DMS53 treated with DMSO at 0.1 percent for 48 hours (cell line): ENCODE measurements at regions not wholly inside any gene's neighbourhood (a gene's known extent, or its start where the extent isn't known, plus 50 kb on each side); places are given as distances from the start of the nearest gene placed in this dataset.

Experiments used
- DNase-seq: peaks from one replicate; lab custom pipeline; 2025; ENCODE audit not compliant: unreplicated experiment; lab: John Stamatoyannopoulos, UW

DNA sequence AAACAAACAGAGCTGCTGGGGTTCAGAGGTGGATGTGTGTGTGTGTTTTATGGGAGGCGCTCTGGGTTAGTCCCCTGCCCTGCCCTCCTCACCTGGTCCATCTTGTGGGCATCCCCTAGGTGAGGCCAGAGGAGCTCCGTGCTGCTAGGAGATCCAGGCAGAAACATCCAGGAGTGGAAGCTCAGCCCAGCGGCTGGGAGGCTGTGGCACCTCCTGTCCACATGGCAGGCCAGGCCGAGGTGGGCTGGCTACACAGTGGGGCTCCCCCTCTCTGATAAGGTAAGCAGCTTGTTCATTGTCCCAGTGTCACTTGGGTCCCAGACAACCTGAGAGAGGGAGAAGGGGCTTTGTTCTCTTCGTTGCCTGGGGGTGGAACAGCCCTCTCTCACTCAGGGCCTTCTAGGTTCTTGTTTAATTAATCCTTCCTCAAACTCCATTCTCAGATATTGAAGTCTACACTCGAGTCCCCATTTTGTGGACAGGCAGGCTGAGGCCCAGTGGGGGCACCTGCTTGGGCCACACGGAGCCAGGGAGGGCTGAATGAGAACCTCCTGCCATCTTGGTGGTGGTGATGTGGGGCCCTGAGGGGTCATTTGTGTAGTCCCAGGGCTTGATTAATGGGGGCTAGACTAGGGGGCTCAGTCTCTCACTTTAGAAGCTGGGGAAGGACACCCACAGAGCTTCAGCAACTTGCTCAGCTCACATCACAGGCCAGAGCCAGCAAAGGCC is 216.8 kb upstream of the GPR26 start:
- DNase-seq: no peak

DNA sequence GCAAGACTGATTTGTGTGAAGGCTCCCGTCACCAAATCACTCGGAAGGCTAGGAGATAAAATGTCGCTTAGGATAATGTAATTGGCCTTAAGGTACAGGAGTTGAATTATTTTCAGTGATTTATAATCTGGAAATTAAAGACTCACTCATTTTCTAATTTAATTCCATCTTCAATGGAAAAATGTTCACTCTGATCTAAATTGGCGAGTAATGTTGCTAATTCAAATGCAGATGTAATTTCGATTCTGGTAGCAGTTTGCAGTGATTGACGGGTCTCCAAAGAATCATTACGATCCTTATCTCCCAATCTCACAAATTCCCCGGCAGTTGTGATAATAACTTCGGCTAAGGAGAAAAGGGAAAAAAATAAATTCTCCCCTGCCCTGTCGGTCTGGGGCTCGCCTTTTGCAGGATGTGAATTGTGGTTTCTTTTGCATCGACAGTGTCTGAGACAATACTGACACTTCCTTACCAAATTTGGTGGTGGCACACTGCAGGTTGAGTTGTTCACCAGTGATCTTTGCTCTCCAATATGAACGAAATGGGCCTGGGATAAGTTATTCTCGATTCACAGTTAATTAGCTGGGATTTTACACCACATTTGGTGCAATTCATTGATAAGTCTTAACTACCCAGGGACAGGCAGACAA is 215.1 kb upstream of the GPR26 start:
- no peak for DNase-seq

DNA sequence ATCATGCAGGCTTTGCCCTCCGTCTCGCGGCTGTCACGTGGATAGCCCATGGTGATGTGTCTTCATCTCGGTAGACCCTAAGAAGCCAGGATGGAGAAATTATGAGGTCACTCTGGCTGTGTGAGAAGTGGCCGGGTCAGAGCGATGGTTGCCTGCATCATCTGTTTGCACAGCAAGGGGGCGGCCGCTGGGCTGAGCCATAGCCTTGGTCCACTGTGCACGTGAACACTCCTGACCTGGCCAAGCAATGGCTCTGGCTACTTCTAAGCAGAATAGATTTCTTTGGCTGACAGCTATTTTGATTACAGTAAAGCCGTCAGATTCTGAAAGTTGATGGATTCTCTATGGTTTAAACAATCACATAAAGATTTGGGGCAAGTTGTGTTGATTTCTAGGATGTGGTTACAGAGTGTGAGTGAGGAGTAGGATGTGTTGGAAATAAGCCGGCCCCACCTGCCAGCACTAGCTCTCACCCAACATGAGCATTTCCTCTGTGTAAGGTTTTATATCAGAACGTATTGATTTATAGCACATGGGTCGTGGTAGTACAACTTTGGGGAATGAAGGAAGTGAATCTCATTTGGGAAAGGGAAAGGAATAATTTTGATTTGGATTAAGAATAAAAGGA is 214.4 kb upstream of the GPR26 start:
- DNase-seq: no peak

DNA sequence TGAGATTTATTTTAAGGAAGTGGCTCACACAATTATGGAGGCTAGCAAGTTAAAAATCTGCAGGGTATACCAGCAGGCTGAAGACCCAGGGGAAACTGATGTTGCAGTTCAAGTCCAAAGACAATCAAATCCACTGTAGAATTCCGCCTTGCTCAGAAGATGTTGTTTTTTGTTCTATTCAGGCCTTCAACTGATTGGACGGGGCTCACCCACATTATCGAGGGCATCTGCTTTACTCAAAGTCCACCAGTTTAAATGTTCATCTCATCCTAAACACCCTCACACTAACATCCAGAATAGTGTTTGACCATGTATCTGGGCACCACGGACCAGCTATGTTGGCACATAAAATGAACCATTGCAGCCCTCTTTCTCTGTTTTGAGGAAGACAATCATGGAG is 211.2 kb upstream of the GPR26 start:
- DNase-seq: no peak

DNA sequence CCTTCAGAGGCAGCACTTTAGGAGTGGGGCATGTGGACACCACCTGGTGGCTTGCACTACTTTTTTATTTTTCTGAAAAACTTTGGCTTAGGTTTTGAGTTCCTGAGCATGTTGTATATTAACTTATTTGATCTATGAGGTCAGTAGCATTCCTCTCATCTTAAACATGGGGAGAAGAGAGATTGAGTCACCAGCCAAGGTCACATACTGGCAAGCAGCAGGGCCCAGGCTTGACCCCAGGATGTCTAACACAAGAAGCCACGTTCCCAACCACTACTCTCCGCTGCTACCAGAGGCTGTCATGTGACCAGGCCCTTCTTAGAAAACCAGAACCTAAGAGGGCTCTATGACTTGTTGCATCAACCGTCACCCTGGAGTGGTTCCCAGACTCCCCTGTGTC is 210.3 kb upstream of the GPR26 start:
- DNase-seq: no peak

DNA sequence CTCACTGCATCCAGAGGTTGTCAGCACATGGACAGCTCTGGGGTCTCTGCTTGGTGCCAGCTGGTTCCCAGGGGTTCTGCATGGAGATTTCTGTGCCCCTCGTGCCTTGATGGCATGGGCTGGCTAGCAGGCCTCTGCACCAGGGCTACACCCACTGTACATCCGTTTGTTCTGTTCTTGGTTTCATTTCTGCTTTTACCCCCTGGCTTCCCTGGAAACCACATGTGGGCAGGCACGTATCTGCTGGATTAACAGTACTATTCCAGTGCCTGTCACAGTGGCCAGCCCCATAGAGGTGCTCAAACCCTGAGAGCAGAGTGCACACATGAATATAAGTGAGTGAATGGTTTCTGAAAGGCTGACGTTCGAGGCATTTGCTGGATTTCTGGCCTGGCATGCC is 207.2 kb upstream of the GPR26 start:
- no peak for DNase-seq

DNA sequence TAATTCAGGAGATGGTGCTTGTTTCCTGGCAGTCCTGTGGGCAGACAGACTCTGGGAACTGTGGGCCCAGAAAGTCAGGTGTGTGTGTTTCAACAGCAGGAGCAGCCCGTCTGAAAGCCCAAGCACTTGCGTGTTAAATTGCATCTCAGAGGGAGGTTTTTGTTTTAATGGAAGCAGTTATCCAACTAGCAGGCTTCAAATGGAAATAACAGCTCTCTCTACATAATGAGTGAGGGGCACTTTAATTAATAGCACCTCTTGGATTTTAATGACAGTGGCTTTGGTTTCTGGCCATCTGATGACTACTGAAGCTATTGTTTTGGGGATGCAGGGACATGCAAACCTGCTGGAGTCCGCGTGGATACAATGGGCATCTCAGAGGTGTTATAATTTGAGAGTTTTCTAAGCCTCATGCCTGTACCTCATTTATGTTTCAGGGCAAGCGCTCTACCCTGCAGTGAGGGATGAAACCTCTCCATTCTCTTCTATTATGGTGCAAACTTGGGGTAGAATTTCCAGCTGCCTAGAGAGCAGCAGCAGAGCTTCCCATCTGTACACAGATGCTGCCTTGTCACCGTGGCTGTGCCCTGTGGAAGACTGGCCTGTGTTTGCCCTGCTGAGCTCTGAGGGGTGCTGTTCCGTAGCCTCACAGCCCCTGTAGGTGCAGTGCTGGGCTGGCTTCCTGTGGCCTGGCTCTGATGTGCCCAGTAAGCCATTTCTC is 206.6 kb upstream of the GPR26 start:
- DNase-seq: no peak

DNA sequence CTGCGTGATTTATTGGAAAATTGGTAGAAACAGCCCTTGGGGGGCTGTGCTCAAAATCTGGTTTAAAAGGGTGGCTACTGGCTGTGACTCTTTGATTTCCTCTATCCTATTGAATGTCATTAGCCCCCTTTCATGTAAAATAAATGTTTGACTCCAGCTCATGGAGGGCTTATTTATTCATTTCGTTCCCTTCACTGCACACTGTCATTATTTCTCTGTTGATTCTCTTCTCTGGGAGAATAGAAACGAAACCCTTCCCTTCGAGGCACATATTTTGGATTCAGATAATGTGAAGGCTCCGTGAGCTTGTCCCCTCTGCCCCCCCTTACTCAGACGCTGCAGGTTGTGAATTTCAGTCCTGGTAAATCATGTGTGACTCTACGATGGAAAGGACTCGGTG is 203.9 kb upstream of the GPR26 start:
- DNase-seq: no peak

DNA sequence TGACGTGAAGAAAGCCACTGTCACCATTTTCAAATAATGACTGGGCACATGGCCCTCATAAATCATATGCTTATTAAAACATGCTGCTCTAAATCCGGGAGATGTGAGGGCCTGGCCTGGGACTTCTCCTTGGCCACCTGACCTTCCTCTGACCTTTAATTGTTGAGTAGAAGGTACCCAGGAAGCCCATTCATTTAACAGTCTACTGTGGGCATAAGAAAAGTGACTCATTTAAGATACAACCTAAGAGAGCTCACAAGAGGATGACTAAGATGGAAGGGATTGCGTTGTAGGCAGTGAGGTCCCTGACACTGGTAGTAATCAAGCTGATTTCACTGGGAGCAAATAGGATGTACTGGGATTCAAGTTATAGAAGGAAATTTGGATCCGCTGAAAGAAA is 203.4 kb upstream of the GPR26 start:
- DNase-seq: no peak

DNA sequence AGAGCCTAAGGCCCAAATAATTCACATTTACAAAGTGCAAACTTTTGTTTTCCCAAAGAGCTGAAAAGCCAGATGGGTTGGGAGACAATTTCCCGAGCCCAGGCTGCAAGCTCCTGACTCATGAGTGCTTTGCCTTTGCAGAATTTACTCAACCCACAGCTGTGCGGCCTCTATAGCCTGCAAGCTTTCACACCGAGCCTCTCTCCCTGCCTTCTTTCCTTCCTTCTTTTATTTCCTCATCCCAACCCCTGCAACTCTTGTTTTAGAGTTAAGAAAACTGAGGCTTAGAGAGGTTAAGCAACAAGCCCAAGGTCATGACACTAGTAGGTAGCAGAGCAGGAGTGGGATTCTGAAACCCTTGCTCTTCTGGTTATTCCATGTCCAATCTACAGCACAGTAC is 203.0 kb upstream of the GPR26 start:
- no peak for DNase-seq

DNA sequence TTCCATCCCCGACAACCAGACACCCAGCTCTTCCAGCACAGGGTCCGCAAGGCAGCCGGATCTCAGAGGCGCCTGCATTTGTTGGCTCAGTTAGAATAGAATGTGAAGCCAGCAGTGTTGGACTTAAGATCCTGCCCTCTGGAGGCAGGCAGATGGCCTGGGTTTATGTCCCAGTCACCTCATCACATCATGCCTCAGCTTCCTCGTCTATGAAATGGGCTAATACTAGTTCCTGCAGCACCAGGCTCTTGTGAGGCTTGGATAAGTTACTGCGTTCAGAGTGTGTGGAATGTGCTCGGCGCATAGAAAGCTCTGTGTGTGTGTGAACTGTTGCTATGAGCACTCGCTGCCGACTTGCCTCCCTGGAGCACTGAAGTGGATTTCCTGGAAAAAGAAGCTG is 202.5 kb upstream of the GPR26 start:
- DNase-seq: no peak

DNA sequence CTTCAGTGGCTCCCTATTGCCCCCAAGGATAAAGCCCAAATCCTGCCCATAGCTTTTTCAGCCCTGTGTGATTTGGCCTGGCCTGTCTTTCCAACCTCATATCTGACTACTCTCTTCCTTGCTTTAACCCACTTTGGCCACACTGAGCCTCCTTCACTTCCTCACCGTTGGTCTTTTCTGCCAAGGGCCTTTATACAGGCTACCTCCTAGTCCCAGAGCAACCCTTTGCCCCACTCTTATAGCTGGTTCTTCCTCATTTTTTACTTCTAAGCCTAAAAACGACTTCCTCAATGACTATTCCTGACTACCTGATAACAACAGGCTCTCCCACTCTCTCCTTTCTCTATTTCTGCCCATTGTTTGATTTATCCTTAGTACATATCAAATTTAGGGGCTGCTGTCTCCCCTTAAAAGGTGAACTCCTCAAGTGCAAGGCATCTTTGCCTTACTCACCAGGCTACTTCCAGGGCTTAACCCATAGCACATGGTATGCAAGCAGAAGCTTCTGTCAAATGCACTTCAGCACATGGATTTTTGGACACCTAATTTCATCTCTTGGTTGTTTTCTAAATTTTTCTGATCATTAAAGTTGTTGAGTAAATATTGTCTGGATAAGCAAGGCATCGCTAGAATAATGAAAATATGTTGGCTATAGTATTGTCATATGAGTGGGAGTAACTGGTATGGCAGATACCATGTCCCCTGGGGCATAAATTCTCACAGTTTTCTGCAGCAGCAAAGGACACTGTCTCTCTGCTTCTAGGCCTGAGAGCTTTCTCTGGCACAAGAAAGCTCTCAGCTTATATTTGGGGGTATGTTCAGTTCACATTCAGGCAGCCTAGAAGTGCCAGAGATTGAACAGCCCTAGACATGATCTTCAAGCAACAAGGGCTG is 201.5 kb upstream of the GPR26 start:
- DNase-seq: no peak

DNA sequence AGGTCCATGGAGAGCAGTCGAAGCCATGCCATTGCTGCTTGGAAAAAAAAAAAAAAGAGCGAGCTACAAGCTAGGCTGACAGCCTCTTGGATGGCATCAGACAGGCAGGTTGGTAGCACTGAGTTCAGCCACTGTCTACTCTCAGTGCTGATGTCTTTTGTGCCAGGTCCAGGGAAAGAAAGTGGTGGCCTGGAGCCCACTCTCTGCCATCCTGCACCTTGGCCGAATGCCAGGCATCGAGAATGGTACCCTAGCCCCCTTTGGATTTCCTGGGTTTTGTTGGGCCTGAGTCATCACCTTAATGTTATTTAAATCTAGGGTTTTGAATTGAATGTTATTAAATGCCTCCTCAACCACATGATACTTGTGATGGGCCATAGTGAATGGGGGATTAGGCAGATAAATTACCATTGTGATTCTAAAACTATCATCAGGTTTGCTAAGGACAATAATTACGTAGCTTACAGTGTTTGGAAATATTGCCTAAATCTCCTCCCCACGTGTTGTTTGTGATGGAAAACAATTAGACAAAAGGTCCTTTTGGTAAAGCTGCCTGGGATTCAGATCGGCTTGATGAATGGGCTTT is 195.7 kb upstream of the GPR26 start:
- no peak for DNase-seq

DNA sequence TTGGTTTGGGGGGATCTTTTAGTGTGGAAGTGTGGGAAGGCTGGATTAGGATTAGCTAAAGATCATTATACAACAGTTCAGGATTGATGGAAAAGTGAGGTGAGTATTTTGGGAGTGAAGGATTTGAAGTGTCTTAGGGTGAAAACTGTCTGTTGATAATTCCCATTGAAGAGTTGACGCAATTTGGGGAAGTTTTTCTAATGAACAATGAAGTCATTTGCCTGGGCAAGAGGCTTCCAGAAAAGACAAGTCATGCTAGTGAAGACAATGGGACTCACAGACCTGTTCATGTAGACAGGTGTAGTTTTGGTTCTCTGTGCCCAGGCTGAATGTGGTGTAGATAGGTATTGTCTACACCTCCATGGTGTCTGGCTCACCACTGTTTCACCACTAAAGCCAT is 194.3 kb upstream of the GPR26 start:
- no peak for DNase-seq

DNA sequence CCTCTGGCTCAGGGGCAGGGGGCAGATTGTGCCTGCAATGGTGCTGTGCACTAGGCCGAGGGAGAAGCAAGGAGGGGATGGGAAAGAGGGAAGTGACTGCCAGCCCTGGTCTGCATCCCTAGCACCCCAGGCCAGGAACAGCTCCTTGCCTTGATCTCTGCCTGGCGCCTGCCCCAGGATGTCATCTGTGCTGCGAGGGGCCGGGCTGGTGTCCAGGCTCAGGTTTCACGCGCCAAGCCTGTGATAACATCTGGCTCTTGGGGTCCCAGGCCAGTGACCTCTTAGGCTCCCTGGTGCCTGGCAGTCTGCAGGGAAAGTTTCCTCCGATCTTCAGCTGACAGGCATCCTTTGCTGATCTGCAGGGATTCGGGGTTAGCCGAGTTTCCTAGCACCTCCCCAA is 193.5 kb upstream of the GPR26 start:
- no peak for DNase-seq

DNA sequence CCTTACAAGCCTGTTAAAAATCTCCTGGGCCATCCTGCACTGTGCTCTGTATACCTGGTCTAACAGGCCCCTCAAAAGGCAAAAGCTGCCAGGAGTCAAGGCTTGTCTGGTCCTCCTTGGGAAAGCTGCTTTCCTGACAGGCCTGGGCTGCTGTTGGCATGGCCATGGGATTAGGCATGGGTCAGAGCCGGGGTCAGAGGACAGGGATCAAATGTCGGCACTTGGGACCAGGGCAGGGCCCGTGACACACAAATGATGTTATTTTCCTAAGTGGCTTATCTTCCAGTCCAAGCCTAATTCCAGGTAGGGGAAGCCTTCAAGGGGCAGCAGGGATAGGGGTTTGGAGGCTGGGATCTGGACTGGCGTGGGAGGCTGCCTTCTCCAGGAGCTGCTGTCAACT is 191.5 kb upstream of the GPR26 start:
- DNase-seq: no peak

DNA sequence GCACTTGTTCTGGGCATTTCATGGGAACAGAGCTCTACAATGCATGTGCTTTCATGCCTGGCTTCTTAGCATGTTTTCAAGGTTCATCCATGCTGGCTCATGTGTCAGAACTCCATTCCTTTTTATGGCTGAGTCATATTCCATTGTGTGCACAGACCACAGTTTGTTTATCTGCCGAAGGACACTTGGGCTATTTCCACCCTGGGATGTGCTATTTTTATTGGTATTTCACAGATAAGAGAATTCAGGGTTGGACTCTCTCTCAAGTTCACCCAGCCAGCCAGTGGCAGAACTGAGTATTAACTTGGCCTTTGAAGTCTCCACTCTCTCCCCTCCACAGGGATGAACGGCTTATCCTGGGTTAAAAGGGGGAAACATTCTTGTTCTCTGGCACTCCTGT is 190.7 kb upstream of the GPR26 start:
- DNase-seq: no peak

DNA sequence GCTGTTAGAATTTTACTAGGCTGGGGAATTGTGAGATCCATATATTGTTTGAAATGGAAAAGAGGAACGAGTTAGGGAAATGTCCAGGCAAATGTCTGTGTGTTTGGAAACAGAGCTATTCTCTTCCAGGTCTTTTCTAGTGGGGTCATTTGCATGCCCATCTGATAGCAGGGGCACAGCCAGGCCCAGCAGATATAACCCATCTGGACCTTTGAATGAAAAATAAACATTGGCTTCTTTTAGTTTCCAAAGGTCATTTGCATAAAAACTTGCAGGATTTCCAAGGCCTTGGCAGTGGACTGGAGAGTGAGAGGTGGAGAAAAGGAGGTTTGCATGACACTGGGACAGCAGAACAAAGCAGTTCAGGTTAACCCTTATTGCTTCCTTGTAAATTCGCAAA is 188.0 kb upstream of the GPR26 start:
- DNase-seq: no peak

DNA sequence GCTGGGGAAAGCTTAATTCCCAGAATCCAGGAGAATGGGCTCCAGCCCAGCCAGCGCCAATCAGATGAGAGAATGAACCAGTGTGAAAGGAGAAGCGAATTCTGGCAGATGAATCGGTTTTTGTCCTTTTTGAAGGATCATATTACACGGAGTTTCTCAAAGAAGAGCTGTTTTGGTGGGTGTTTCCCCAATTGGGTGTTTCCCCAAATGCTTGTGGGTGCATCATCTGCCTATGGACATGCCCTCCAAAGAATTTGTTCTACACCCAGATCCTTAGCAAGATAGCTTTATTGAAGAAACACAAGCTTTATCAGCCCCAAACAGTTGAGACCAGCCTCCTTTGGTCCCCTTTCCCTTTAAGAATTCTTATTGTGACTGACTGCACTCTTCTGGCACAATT is 186.5 kb upstream of the GPR26 start:
- DNase-seq: no peak

DNA sequence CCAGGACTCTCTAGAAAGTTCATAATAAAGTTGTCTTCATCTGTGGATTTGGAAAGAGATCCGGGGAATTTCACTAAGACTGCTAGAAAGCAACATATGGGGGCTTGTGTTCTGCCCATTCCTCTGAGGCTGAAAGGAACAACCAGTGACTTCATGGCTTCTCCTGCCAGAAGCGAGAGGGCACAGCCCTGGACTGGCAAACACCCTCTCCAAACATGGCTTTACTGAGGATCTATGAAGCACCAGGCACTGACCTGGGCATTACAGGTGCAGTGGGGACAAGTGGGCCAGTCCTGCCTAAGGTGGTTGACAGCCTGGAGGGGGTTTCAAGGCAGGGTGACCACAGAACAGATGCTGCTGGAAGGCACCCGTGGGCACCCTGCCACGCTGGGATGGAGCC is 185.8 kb upstream of the GPR26 start:
- no peak for DNase-seq

DNA sequence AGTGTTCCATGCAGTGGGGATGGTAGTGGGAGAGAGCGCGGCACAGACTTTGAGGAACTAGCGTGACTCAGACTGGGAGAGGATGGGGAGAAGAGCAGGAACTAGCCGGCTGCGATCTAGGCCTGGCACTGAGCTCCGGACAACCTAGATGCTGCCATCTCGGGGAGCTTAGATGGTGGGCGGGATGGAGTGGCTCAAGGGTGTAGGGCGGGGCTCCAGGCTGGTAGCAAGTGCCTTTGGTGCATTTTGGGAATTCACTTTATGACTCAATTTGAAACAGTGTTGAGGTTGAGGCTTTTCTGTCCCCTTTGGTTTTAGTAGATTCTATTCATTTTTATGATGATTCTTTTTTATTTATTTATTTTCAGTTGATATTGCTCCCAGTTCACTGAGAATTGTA is 185.3 kb upstream of the GPR26 start:
- no peak for DNase-seq
